HG02973 (cell line): ENCODE measurements at regions not wholly inside any gene's neighbourhood (a gene's known extent, or its start where the extent isn't known, plus 50 kb on each side); places are given as distances from the start of the nearest gene placed in this dataset.
A peak's percentile ranks its signal among the peaks of the same experiment; 100 is the strongest.
"Not testable (repeated sequence)": the region's sequence is repeated elsewhere in the genome, so short reads cannot be mapped to it uniquely, and the experiment has no call there.

Experiments
- ATAC-seq: cut with Tn5 transposase; IDR thresholded peaks from one replicate; pipeline ENCODE4 v1.9.1; 2021; ENCODE audit warnings: moderate library complexity; ENCODE audit not compliant: unreplicated experiment

- ATAC-seq = no peak
Measured at GRCh38 chr5:162762119-162762518, 675.3 kb upstream of the CCNG1 start.

GRCh38 chr5:162769019-162769418 is 668.4 kb upstream of the CCNG1 start:
- no peak for ATAC-seq

- ATAC-seq = no peak
Measured at GRCh38 chr5:162785673-162786072, 651.7 kb upstream of the CCNG1 start.

- ATAC-seq = no peak
Measured at GRCh38 chr5:162786234-162786633, 651.2 kb upstream of the CCNG1 start.

- no peak for ATAC-seq
Measured at GRCh38 chr5:162796507-162796906, 640.9 kb upstream of the CCNG1 start.

GRCh38 chr5:162800301-162800700 is 637.1 kb upstream of the CCNG1 start:
- ATAC-seq = no peak

GRCh38 chr5:162801235-162801634 is 636.2 kb upstream of the CCNG1 start:
- ATAC-seq = no peak

- no peak for ATAC-seq
Measured at GRCh38 chr5:162806195-162806594, 631.2 kb upstream of the CCNG1 start.

GRCh38 chr5:162811071-162811470 is 626.3 kb upstream of the CCNG1 start:
- ATAC-seq = no peak

GRCh38 chr5:162816816-162817215 is 620.6 kb upstream of the CCNG1 start:
- ATAC-seq = no peak

- ATAC-seq = no peak
Measured at GRCh38 chr5:162817364-162817763, 620.0 kb upstream of the CCNG1 start.

- ATAC-seq = not testable (repeated sequence)
Measured at GRCh38 chr5:162821664-162822063, 615.7 kb upstream of the CCNG1 start.

- peak; percentile 88 for ATAC-seq
Measured at GRCh38 chr5:162824360-162824759, 613.0 kb upstream of the CCNG1 start.

- ATAC-seq = no peak
Measured at GRCh38 chr5:162837155-162837554, 600.2 kb upstream of the CCNG1 start.

GRCh38 chr5:162842727-162843126 is 594.7 kb upstream of the CCNG1 start:
- ATAC-seq = no peak

GRCh38 chr5:162852134-162852533 is 585.3 kb upstream of the CCNG1 start:
- ATAC-seq = no peak

GRCh38 chr5:162858770-162859169 is 578.6 kb upstream of the CCNG1 start:
- ATAC-seq = no peak

GRCh38 chr5:162870966-162871365 is 566.4 kb upstream of the CCNG1 start:
- no peak for ATAC-seq

- no peak for ATAC-seq
Measured at GRCh38 chr5:162882629-162883028, 554.8 kb upstream of the CCNG1 start.

GRCh38 chr5:162886717-162887116 is 550.7 kb upstream of the CCNG1 start:
- no peak for ATAC-seq

- ATAC-seq = no peak
Measured at GRCh38 chr5:162888268-162888667, 549.1 kb upstream of the CCNG1 start.

- ATAC-seq = no peak
Measured at GRCh38 chr5:162911873-162912272, 525.5 kb upstream of the CCNG1 start.

GRCh38 chr5:162916368-162916767 is 521.0 kb upstream of the CCNG1 start:
- ATAC-seq = no peak

GRCh38 chr5:162929104-162929503 is 508.3 kb upstream of the CCNG1 start:
- no peak for ATAC-seq
